COLO829 (cell line): ENCODE measurements at regions not wholly inside any gene's neighbourhood (a gene's known extent, or its start where the extent isn't known, plus 50 kb on each side); places are given as distances from the start of the nearest gene placed in this dataset.
"Not testable (repeated sequence)": the region's sequence is repeated elsewhere in the genome, so short reads cannot be mapped to it uniquely, and the experiment has no call there.

Experiments used
- DNase-seq: peaks from one replicate; pipeline ENCODE4 v3.0.0; 2012; ENCODE audit warnings: low spot score

- no peak for DNase-seq
Observed at GRCh38 chr2:114261366-114261765, 181.1 kb upstream of the DPP10 start.

GRCh38 chr2:114265261-114265660 lies 177.2 kb upstream of the DPP10 start:
- no peak for DNase-seq

GRCh38 chr2:114274957-114275356 lies 167.5 kb upstream of the DPP10 start:
- no peak for DNase-seq

GRCh38 chr2:114281188-114281587 lies 161.3 kb upstream of the DPP10 start:
- DNase-seq = no peak

- no peak for DNase-seq
Observed at GRCh38 chr2:114283774-114284173, 158.7 kb upstream of the DPP10 start.

- DNase-seq = no peak
Observed at GRCh38 chr2:114286438-114286837, 156.0 kb upstream of the DPP10 start.

- no peak for DNase-seq
Observed at GRCh38 chr2:114293355-114293754, 149.1 kb upstream of the DPP10 start.

- no peak for DNase-seq
Observed at GRCh38 chr2:114294741-114295140, 147.7 kb upstream of the DPP10 start.

GRCh38 chr2:114300351-114300750 lies 142.1 kb upstream of the DPP10 start:
- DNase-seq = not testable (repeated sequence)

- no peak for DNase-seq
Observed at GRCh38 chr2:114316532-114317300, 125.7 kb upstream of the DPP10 start.

GRCh38 chr2:114330594-114330993 lies 111.8 kb upstream of the DPP10 start:
- DNase-seq = no peak

- DNase-seq = no peak
Observed at GRCh38 chr2:114331934-114332333, 110.5 kb upstream of the DPP10 start.

- no peak for DNase-seq
Observed at GRCh38 chr2:114345246-114345645, 97.2 kb upstream of the DPP10 start.

GRCh38 chr2:114346658-114347057 lies 95.8 kb upstream of the DPP10 start:
- no peak for DNase-seq

- DNase-seq = no peak
Observed at GRCh38 chr2:114350186-114350725, 92.2 kb upstream of the DPP10 start.

GRCh38 chr2:114352988-114353387 lies 89.5 kb upstream of the DPP10 start:
- no peak for DNase-seq

GRCh38 chr2:114354199-114354598 lies 88.2 kb upstream of the DPP10 start:
- no peak for DNase-seq

GRCh38 chr2:114368705-114369104 lies 73.7 kb upstream of the DPP10 start:
- no peak for DNase-seq

- not testable (repeated sequence) for DNase-seq
Observed at GRCh38 chr2:114371721-114372120, 70.7 kb upstream of the DPP10 start.

GRCh38 chr2:114373591-114373990 lies 68.8 kb upstream of the DPP10 start:
- DNase-seq = no peak

GRCh38 chr2:114384441-114384840 lies 58.0 kb upstream of the DPP10 start:
- no peak for DNase-seq

- DNase-seq = no peak
Observed at GRCh38 chr2:114389021-114389420, 53.4 kb upstream of the DPP10 start.
